H1 (cell line): ENCODE measurements at regions not wholly inside any gene's neighbourhood (a gene's known extent, or its start where the extent isn't known, plus 50 kb on each side); places are given as distances from the start of the nearest gene placed in this dataset.
A peak's percentile ranks its signal among the peaks of the same experiment; 100 is the strongest.

Experiments used
- CTCF ChIA-PET: fragments of 300-600 bp; sonication (Branson Sonifier 250); formaldehyde crosslinking; loops from one replicate; lab custom pipeline; 2021; ENCODE audit not compliant: partially characterized antibody; lab: Charles Lee
- POLR2A ChIA-PET: fragments of 300-600 bp; sonication (Branson Sonifier 250); formaldehyde crosslinking; loops from one replicate; lab custom pipeline; 2021; ENCODE audit warnings: inconsistent platforms; ENCODE audit not compliant: partially characterized antibody; lab: Charles Lee
- DNase-seq, 2 experiments: peaks; one replicate each; pipeline versions ENCODE4 v3.0.0 to v3.0.0-alpha.2; 2010 to 2022; ENCODE audit warnings: low spot score in 2 of 2, low read depth in 1 of 2, mixed read lengths in 1 of 2
- FAIRE-seq: peaks from 2 replicates; lab custom pipeline; 2011; peaks lifted over from hg19 to GRCh38; lab: Jason Lieb, UNC
- H2AFZ ChIP-seq: 2 replicates; pipeline ENCODE4 v1.8.1; 2012; ENCODE audit warnings: low read length, inconsistent platforms
- H2AK5ac ChIP-seq: 2 replicates; pipeline ENCODE4 v1.6.1; 2013; ENCODE audit warnings: low read depth, low read length
- H2BK120ac ChIP-seq: replicated peaks from 2 replicates; pipeline ENCODE3; 2013; ENCODE audit warnings: low read depth, low read length, inconsistent platforms
- H2BK12ac ChIP-seq: 2 replicates; pipeline ENCODE4 v1.6.1; 2013; ENCODE audit warnings: low read depth, low read length
- H2BK15ac ChIP-seq: 2 replicates; pipeline ENCODE4 v1.6.1; 2013; ENCODE audit warnings: low read length
- H2BK20ac ChIP-seq: 2 replicates; pipeline ENCODE4 v1.6.1; 2013; ENCODE audit warnings: low read length
- H2BK5ac ChIP-seq: 2 replicates; pipeline ENCODE4 v1.6.1; 2013; ENCODE audit warnings: low read depth, low read length
- H3K14ac ChIP-seq: 2 replicates; pipeline ENCODE4 v1.6.1; 2013; ENCODE audit warnings: inconsistent platforms; ENCODE audit not compliant: insufficient read length
- H3K18ac ChIP-seq: 2 replicates; pipeline ENCODE4 v1.6.1; 2013; ENCODE audit warnings: low read length; ENCODE audit errors: extremely low read depth
- H3K23ac ChIP-seq: 2 replicates; pipeline ENCODE4 v1.6.1; 2013; ENCODE audit warnings: inconsistent platforms; ENCODE audit not compliant: insufficient read length
- H3K23me2 ChIP-seq: 2 replicates; pipeline ENCODE4 v1.6.1; 2013; ENCODE audit warnings: low read depth, low read length
- H3K27ac ChIP-seq: 2 replicates; pipeline ENCODE4 v1.6.1; 2011; ENCODE audit warnings: low read depth, low read length, inconsistent platforms
- H3K27me3 ChIP-seq, 4 experiments: replicated peaks in 1 of 4; 1 replicate in 1 of 4; 2 replicates in 3 of 4; pipeline versions ENCODE4 v1.6.1 to v1.8.1; 2011 to 2013; ENCODE audit warnings: low read length in 3 of 4, mild to moderate bottlenecking in 3 of 4, inconsistent platforms in 2 of 4, mixed read lengths in 2 of 4, moderate library complexity in 1 of 4; ENCODE audit not compliant: control insufficient read depth in 3 of 4, insufficient read depth in 3 of 4; ENCODE audit errors: extremely low read depth in 1 of 4
- H3K36me3 ChIP-seq, 4 experiments: 2 replicates each; pipeline versions ENCODE4 v1.6.1 to v1.8.1; 2011 to 2013; ENCODE audit warnings: mild to moderate bottlenecking in 4 of 4, low read length in 3 of 4, moderate library complexity in 2 of 4, control low read depth in 1 of 4, inconsistent platforms in 1 of 4; ENCODE audit not compliant: insufficient read depth in 4 of 4, control insufficient read depth in 2 of 4
- H3K4ac ChIP-seq: replicated peaks from 2 replicates; pipeline ENCODE3; 2013; ENCODE audit warnings: low read length, low read depth, mixed read lengths, inconsistent platforms; ENCODE audit not compliant: insufficient read length
- H3K4me1 ChIP-seq, 4 experiments: replicated peaks in 1 of 4; 1 replicate in 1 of 4; 2 replicates in 3 of 4; pipeline versions ENCODE4 v1.6.1 to v1.8.1; 2011 to 2013; ENCODE audit warnings: low read length in 3 of 4, inconsistent platforms in 2 of 4, mixed read lengths in 1 of 4; ENCODE audit not compliant: insufficient read depth in 4 of 4, control insufficient read depth in 3 of 4
- H3K4me2 ChIP-seq, 2 experiments: 2 replicates each; pipeline versions ENCODE4 v1.6.1 to v1.8.1; 2011 to 2013; ENCODE audit warnings: low read depth in 2 of 2, low read length in 2 of 2, control low read depth in 1 of 2, inconsistent platforms in 1 of 2, mild to moderate bottlenecking in 1 of 2; ENCODE audit not compliant: insufficient read depth in 1 of 2
- H3K4me3 ChIP-seq, 4 experiments: fragments of 200-600, 300-600 bp in 1 of 4; sonication (generic), shearing (Covaris generic), sonication (Bioruptor Twin) in 1 of 4; 2 replicates each; pipeline versions ENCODE4 v1.5.1 to v1.8.1; 2011 to 2016; ENCODE audit warnings: low read length in 4 of 4, low read depth in 3 of 4, control low read depth in 2 of 4, inconsistent platforms in 2 of 4, mild to moderate bottlenecking in 2 of 4, mixed read lengths in 1 of 4, moderate library complexity in 1 of 4; ENCODE audit not compliant: insufficient read depth in 2 of 4; ENCODE audit errors: extremely low read depth in 1 of 4
- H3K56ac ChIP-seq: replicated peaks from 2 replicates; pipeline ENCODE3; 2013; ENCODE audit warnings: low read depth, mild to moderate bottlenecking, mixed read lengths, low read length, inconsistent platforms; ENCODE audit not compliant: insufficient read length
- H3K79me1 ChIP-seq: 2 replicates; pipeline ENCODE4 v1.6.1; 2013; ENCODE audit warnings: low read depth, low read length, control low read depth
- H3K79me2 ChIP-seq, 2 experiments: 2 replicates each; pipeline versions ENCODE4 v1.6.1 to v1.8.1; 2012 to 2013; ENCODE audit warnings: low read length in 2 of 2, mild to moderate bottlenecking in 2 of 2, inconsistent platforms in 1 of 2; ENCODE audit not compliant: insufficient read depth in 2 of 2, control insufficient read depth in 1 of 2
- H3K9ac ChIP-seq, 4 experiments: replicated peaks in 1 of 4; 1 replicate in 1 of 4; 2 replicates in 3 of 4; pipeline versions ENCODE4 v1.6.1 to v1.8.1; 2011 to 2013; ENCODE audit warnings: low read depth in 3 of 4, low read length in 3 of 4, control low read depth in 2 of 4, mild to moderate bottlenecking in 2 of 4, moderate library complexity in 2 of 4, inconsistent platforms in 1 of 4; ENCODE audit errors: extremely low read depth in 1 of 4
- H3K9me3 ChIP-seq, 2 experiments: 2 replicates each; pipeline versions ENCODE4 v1.6.1 to v1.8.1; 2012 to 2013; ENCODE audit warnings: mild to moderate bottlenecking in 2 of 2, moderate library complexity in 2 of 2, control low read depth in 1 of 2, inconsistent platforms in 1 of 2, low read depth in 1 of 2, low read length in 1 of 2, mixed read lengths in 1 of 2; ENCODE audit not compliant: insufficient read depth in 2 of 2
- H4K20me1 ChIP-seq, 2 experiments: replicated peaks in 1 of 2; 2 replicates each; pipeline versions ENCODE3 to v1.8.1; 2011 to 2013; ENCODE audit warnings: inconsistent platforms in 2 of 2, low read length in 2 of 2, mild to moderate bottlenecking in 1 of 2; ENCODE audit not compliant: insufficient read depth in 2 of 2, control insufficient read depth in 1 of 2
- H4K5ac ChIP-seq: 2 replicates; pipeline ENCODE4 v1.6.1; 2013; ENCODE audit warnings: low read length, low read depth, mixed read lengths, inconsistent platforms; ENCODE audit not compliant: insufficient read length
- H4K8ac ChIP-seq: 2 replicates; pipeline ENCODE4 v1.8.0; 2013; ENCODE audit warnings: mild to moderate bottlenecking, moderate library complexity, low read length, inconsistent platforms; ENCODE audit not compliant: insufficient read depth; ENCODE audit errors: extremely low read depth
- H4K91ac ChIP-seq: replicated peaks from 2 replicates; pipeline ENCODE3; 2013; ENCODE audit warnings: low read length, mixed read lengths, inconsistent platforms; ENCODE audit not compliant: insufficient read length
- ATF2 ChIP-seq: IDR thresholded peaks from 2 replicates; pipeline ENCODE4 v1.6.1; 2012; ENCODE audit warnings: low read length, inconsistent platforms
- BCL11A ChIP-seq, 2 experiments: IDR thresholded peaks; one replicate each; pipeline ENCODE4 v1.6.1; 2011; ENCODE audit warnings: low read depth in 2 of 2, low read length in 2 of 2, mild to moderate bottlenecking in 2 of 2
- KDM1A ChIP-seq: fragments of 200-600, 300-600 bp; sonication (generic); IDR thresholded peaks from 2 replicates; pipeline ENCODE4 v1.7.1; 2016; ENCODE audit warnings: mild to moderate bottlenecking, low read length, borderline replicate concordance
- NANOG ChIP-seq: IDR thresholded peaks from 2 replicates; pipeline ENCODE4 v1.6.1; 2011; ENCODE audit warnings: low read length, low read depth, mild to moderate bottlenecking, inconsistent platforms; ENCODE audit not compliant: insufficient read depth, poor library complexity, severe bottlenecking
- RAD21 ChIP-seq, 2 experiments: IDR thresholded peaks in 1 of 2; conservative IDR thresholded peaks in 1 of 2; 2 replicates each; pipeline ENCODE4 v1.6.1; 2011; ENCODE audit warnings: low read depth in 2 of 2, low read length in 2 of 2, improper control_type of control experiment in 1 of 2, inconsistent platforms in 1 of 2, mild to moderate bottlenecking in 1 of 2, moderate library complexity in 1 of 2
- SIX5 ChIP-seq: IDR thresholded peaks from 2 replicates; pipeline ENCODE4 v1.6.1; 2011; ENCODE audit warnings: mild to moderate bottlenecking, low read depth, low read length
- TAF7 ChIP-seq: optimal IDR thresholded peaks from 2 replicates; pipeline ENCODE3; 2011; ENCODE audit warnings: low read depth, mild to moderate bottlenecking, inconsistent platforms, low read length, moderate library complexity, borderline replicate concordance
- TCF12 ChIP-seq: IDR thresholded peaks from 2 replicates; pipeline ENCODE4 v1.6.1; 2011; ENCODE audit warnings: low read depth, mild to moderate bottlenecking, low read length
- WGBS, 2 experiments: shearing (Covaris generic) in 1 of 2; methylation state at CpG; one replicate each; pipeline versions ENCODE4 v1.1.6 to v1.1.7; 2013 to 2015; ENCODE audit warnings: low lambda C conversion rate in 2 of 2, mixed read lengths in 2 of 2, inconsistent platforms in 1 of 2, low coverage in 1 of 2, missing lambda C conversion rate in 1 of 2; ENCODE audit not compliant: insufficient replicate concordance in 2 of 2, insufficient coverage in 1 of 2, insufficient read length in 1 of 2; ENCODE audit errors: extremely low coverage in 1 of 2, missing lambda C conversion rate in 1 of 2; 5-methylcytosine and 5-hydroxymethylcytosine counted together

- POLR2A ChIA-PET: no interaction called here
- H2BK20ac ChIP-seq: no peak overlapping the region
- FAIRE-seq: peak; percentile 36
- TF ChIP-seq TAF7: no peak
- no peak for TF ChIP-seq SIX5
- no peak for TF ChIP-seq TCF12
- TF ChIP-seq BCL11A (IDR thresholded peaks at IDR 0.05; ENCODE audit: low read depth in 2 of 2, low read length in 2 of 2): no peak
- no peak; the same call in 1 of the 2 replicates for TF ChIP-seq KDM1A
- no peak for TF ChIP-seq ATF2
- no peak for TF ChIP-seq NANOG
- TF ChIP-seq RAD21 (IDR thresholded peaks at IDR 0.05 in 1 of 2, conservative IDR thresholded peaks at IDR 0.05 in 1 of 2; ENCODE audit: low read depth in 2 of 2, low read length in 2 of 2): peak; percentile 59 to 72
Observed at GRCh38 chr10:125521721-125522680, 161.0 kb downstream of the TEX36 start.

More at GRCh38 chr10:125521721-125522680, 161.0 kb downstream of the TEX36 start:
- no peaks in the 10 kb centered on the region for H3K4me1 ChIP-seq
- H3K4me3 ChIP-seq: no peak overlapping the region
- no peak overlapping the region for H4K91ac ChIP-seq
- H3K27me3 ChIP-seq: no peaks in the 10 kb centered on the region
- no peaks in the 10 kb centered on the region for H3K79me1 ChIP-seq
- no peak overlapping the region for H2AFZ ChIP-seq
- peaks cover 6 to 15% of the 10 kb centered on the region in 2 experiments; a peak in 3 of 4 replicates for H3K9me3 ChIP-seq
- no peaks in the 10 kb centered on the region for H3K79me2 ChIP-seq
- H3K4me2 ChIP-seq: no peak overlapping the region
- H2BK15ac ChIP-seq: no peak overlapping the region
- DNase-seq: peak; percentile 77 to 96
- H2BK12ac ChIP-seq: 0 out of 2 replicates have a peak overlapping the region, but pooled peaks have one; percentile 55
- H3K9ac ChIP-seq: no peak overlapping the region
- no peak overlapping the region for H3K23ac ChIP-seq
- no peak overlapping the region for H3K18ac ChIP-seq
- no peak overlapping the region for H4K5ac ChIP-seq
- no peaks in the 10 kb centered on the region for H3K23me2 ChIP-seq
- no peak overlapping the region for H3K56ac ChIP-seq
- H4K20me1 ChIP-seq: no peaks in the 10 kb centered on the region
- WGBS, 2 experiments: 58% methylated on average over 16 of the region's 17 CpGs; no CpG with 5 or more reads in 1 of the 2 experiments
- H2BK120ac ChIP-seq: no peak overlapping the region
- H2AK5ac ChIP-seq: 0 out of 2 replicates have a peak overlapping the region, but pooled peaks have one; percentile 72
- H2BK5ac ChIP-seq: no peak overlapping the region
- CTCF ChIA-PET: interaction anchor here (0.6 to 2.7 kb wide), 37 partner anchors 9 to 769 kb away, joined by 3 to 16 read pairs (median 3); no protein-coding TSS in a partner anchor
- no peak overlapping the region for H4K8ac ChIP-seq
- H3K36me3 ChIP-seq: no peaks in the 10 kb centered on the region
- H3K27ac ChIP-seq: no peak overlapping the region
- no peak overlapping the region for H3K4ac ChIP-seq
- no peak overlapping the region for H3K14ac ChIP-seq
